HG03571 (cell line): ENCODE measurements at regions not wholly inside any gene's neighbourhood (a gene's known extent, or its start where the extent isn't known, plus 50 kb on each side); places are given as distances from the start of the nearest gene placed in this dataset.

Source experiments
- ATAC-seq: cut with Tn5 transposase; IDR thresholded peaks from one replicate; pipeline ENCODE4 v1.9.1; 2021; ENCODE audit not compliant: unreplicated experiment

DNA sequence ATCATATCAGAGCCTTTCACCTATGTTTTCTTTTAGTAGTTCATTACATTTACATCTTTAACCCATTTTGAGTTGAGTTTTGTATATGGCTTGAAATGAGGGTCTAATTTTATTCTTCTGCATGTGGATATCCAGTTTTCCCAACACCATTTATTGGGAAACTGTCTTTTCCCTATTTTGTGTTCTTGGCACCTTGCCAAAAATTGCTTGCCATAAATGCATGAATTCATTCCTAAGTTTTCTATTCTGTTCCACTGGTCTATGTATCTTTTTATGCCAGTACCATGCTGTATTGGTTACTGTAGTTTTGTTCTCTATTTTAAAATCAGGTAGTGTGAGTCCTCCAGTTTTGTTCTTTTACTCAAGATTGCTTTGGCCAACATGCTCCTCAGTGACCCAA, 144.0 kb upstream of the OBI1 start:
- no peak for ATAC-seq

DNA sequence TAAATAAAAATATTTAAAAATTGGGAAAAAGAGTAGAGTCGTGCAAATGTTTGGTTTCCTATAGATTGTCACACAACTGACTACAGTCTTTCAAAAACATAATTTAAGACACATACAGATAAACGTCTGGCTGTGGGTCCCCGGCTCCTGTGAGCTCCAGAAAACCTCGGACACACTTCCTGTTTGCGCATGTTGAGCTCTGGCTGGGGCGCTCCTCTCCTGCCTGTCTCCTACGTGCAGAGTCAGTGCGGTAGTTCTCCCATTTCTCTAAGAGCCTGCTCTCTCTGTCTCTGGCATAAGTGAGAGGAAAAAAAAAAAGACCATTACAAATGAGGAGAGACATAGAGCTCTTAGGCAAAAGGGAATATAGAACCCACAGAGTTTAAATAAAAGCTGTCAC, 128.2 kb upstream of the OBI1 start:
- ATAC-seq: no peak

DNA sequence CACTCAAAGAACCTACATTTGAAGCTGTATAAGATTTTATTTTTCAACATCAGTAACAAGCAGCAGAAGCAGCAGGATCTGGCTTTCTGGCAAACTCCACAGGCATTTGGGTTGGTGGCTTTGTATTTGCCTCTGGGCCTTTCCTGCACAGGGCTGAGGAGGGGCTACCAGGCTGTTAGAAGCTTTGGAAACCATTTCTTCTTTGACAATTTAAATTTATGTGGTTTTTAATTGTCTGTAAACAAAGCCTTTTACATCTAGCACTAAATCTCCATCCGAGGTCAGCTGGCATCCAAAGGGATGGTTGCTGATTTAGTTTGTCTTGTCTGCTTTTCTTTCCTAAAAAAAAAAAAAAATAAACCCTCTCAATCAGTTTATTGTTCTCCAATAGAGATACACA, 127.5 kb upstream of the OBI1 start:
- no peak for ATAC-seq

DNA sequence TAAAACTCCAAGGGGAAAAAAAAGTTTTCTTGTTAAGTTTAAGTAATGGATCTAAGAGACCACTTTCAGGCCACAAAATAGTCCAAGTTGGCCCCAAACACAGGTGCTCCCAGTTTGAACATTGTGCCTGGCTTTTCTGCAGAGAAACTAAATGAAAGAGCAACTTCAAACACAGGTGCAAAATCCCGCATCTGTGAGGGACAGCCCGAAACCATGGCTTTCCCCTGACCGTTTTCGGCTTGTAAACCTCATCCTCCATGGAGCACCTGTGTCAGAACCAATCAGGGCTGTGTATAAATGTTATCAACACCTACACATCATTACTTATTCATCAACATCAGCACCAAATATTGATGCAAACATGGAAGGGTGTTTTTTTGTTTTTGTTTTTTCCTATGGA, 126.8 kb upstream of the OBI1 start:
- ATAC-seq: no peak

DNA sequence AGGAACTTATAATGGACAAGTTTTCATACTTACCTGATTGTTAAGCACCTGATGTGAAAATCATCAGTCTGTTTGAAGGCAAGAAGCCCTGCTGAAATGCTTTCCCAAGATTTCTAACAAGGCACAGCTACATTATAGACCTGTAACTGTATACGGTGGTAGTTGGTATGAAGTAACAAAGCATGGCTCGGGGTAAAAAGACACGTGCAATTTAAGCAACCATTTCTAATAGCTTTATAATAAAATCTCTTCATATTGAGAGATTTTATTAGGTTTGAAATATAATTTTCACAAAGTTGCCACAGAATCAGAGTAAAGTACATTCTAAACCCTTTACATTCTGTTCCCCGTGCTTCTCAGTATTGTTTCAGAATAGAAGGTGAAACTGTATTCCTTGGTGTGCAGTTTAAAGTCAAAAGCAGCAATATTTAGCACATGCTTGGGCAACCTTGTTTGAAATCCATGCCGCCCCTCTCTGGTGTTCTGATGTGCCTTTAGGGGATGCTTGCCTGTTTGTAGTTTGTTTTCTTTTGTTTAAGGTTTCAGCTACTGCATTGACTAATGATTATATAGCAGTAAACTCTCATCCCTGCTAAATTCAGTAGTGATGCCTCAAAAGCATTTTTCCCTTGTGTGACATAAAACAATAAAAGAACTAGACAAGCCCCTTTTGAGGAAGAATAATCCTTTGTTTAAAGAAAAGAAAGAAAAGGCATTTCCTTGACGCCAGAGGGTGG, 125.2 kb upstream of the OBI1 start:
- ATAC-seq: no peak

DNA sequence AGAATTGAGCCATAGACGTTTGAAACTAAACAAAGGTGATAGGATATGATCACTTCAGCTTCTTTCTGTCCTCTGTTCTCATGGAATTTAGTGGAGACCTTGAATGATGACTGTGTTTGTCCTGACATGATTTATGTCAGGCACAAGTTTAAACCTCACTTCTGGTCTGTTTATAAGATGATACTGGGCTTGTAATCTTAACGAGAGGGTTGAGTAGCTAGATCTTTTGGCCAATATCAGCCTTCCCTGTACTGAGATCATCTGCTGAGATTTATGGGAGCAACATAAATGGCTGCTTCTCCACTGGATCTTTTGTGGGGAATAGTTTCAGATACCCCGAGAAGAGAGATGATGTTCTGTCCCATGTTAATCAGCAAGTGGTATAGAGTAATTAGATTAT, 121.8 kb upstream of the OBI1 start:
- no peak for ATAC-seq

DNA sequence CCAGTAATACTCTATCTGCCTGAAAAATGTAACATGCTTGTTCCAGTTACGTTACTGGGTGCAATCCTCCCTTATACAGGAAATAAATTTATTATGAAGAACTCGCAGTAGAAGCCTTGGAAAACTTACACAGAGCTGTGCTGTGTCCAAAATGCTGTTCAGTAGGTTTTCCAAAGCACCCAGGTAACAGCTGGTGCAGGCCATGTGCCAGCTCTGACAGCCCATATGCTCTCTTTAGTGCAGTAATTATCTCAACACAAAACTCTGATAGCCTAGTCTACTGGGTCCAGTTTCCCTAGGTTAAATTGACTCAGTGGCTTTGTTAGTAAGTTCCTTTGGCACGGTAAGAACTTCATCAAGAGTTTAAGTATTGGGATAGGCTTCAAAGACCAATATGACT, 120.7 kb upstream of the OBI1 start:
- ATAC-seq: no peak

DNA sequence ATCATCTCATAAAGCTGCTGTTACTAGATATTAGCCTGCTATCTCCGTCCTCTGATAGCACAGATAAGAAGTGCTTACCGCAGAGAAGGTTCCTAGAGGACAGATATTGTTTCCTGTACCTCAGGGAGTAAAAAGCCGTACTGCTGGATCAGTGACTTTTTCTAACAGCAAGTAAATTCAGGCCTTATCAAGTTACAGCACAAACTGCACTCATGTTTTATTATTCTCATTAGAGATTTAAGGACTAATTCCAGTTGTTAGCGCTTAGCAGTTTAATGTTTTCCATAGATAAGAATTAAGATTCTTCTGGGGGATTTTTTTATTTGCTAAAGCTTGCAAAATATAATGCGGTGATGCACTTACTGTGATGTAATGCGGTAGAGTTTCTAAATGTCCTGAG, 119.0 kb upstream of the OBI1 start:
- ATAC-seq: no peak

DNA sequence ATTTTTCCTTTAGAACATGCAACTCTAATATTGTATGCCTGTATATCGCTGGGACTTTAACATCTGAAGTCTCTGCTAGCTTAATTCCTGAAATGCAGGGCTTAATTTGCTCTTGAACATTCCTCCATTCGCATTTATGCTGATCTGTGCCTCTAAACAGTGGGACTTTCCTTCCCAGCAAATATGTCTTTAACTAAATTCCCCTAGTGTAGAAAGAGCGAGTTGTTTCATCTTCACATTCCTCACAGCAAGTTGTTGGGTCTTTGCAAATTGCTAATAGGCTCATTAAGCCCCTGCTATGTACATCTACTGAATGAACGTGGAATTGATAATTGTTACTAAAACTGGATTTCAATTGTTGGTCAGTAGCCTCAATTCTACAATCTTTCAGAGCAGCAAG, 118.4 kb upstream of the OBI1 start:
- no peak for ATAC-seq

DNA sequence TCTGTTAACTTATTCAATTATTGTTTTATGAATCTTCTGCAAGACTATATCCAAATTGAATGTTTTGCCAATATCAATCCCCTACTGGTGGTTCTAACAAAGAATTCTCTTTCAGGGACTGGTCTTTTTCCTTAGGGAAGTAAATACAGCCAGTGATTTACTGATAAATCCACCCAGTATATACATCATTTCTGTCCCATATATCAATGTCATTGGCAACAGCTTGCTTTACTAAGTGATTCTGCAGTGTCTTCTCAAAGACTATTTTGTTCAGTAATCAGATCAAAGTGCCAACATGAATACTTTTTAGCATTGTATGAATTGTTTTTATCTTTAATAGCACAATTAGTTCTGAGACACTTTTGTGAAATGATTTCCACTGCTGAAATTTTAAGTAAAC, 114.0 kb upstream of the OBI1 start:
- no peak for ATAC-seq

DNA sequence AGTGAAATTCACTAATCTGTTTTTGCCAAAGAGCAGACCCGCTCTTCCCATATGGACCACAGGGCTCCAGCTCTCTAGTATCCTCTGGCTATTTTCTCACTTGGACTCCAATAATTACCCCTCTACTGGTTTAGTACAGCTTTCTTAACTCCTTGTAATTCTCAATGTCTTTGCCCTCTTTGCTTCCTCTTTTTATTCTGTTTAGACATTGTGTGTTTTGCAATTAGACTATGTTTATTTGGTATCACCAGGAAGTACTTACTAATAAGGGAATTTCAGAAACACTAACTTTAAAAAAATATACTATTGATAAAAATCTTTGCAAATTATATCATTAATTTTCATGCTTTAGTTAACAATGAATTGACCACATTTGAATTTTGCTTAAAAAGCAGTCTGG, 111.6 kb upstream of the OBI1 start:
- ATAC-seq: no peak

DNA sequence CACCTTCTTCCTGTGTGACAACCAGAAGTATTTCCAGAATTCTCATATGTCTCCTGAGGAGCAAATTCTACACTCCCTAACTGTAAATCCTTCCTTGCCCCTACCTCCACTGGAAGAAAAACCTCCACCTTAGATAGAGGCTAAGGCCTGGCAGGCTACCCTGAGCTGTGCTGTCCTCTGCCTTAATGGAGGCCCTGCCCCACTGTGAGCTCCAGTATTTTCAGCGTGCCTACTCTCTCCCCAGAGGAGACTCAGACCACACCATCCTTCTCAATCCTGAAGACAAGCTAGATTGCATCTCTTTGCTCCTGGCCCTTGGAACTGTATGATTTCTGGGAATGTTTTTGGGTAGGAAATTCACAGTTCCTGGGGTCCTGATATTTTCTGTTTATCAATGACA, 110.0 kb upstream of the OBI1 start:
- ATAC-seq: no peak

DNA sequence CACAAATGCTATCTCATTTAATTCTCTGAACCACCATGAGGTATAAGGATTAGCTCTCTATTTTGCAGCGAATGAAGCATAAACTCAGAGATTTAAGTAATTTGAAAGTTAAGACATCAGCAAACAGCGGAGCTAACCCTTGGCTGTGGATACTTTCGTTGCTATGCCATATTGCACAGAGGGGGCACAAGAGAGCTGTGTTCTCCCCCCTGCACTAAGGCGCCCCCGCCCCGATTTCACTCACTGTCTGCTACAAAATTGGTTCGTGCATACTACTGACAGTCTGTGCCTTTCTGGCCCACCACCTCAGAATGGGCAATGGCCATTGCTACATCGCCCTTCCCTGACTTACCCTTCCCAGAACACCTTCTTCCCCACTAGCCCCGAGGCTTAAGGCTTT, 105.7 kb upstream of the OBI1 start:
- ATAC-seq: no peak

DNA sequence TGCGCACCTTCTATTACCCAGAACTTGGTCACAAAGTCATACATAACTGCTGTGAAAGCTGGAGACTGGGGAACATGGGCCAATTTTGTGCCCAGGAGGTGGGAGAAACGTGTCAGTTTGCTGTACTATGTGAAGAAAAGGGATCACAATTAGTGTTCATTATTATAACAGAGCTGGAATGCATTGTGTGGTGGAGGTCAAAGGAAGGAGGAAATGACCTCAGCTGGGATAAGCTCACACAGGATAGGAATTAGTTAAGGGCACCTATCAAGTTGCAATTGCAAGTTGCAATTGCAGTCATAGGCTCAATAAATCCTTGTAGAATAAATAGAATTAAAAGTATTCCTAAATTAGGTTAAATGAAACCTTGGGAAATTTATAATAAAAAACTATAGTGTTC, 103.9 kb upstream of the OBI1 start:
- ATAC-seq: no peak

DNA sequence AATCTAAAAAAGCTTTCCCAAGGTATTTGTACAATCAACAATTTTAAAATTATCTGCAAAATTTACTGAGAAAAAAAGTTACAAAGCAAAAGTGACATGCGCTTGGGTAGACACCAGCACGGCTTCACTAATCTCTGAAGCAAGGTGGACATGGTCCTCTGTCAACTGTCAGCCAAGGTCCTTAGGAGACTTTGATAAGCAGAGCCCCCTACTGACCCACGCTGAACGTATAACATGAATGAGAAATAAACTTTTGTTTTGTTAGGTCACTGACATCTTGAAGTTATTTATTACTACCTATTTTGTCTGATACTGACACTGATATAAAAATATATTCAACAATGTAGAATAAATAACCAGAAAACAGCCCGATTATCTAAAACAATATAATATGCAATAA, 100.7 kb upstream of the OBI1 start:
- ATAC-seq: no peak

DNA sequence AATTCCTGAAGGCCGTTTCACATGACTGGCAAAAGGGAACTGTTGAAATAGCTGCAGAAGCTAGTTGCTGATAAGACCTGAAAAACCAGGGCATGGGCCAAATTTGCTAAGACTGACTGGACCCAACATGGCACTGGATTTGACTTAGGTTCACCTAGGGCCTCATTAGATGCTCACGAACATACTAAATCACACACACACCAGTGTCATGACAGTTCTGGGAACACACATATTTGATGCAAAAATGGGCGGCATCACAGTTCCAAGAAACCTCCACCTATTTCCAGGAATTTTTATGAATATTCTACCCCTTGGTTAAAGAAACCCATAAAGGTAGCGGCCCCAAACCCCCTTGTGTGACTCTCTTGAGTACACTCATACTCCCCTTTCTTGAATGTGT, 99.6 kb upstream of the OBI1 start:
- ATAC-seq: no peak

DNA sequence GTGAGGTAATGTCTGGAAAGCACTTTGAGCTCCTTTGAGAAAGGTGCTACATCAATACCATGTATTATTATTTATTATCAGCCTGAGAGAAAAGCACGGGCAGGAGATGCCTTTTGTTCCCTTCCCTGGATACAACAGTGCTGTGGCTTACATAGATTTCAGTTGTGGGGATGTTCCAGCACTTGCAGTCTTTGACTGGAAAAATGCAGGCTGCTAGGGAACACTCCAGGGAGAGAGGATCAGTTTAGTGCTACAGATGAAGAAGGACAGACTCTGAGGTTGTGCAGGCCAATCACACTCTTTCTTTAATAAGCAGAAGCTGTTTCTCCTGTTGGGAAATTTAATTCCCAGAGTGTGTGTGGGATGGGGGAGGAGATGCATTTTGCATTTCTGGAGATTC, 94.5 kb upstream of the OBI1 start:
- no peak for ATAC-seq

DNA sequence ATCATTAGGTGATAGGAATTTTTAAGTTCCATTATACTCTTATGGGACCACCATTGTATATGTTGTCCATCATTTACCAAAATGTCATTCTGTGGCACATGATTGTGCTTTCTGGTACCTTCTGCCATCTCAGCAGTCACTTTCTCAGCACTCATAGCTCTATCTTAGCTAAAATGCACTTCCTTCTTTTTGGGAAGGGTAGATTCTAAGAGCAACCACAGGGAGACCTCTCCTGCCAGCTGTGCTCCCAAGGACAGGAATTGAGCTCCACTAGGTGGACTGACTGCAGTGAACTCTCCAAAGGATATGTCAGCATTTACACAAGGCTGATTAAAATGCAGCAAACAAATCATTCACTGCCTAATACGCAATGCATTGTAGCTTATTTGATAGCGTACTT, 91.8 kb upstream of the OBI1 start:
- ATAC-seq: no peak

DNA sequence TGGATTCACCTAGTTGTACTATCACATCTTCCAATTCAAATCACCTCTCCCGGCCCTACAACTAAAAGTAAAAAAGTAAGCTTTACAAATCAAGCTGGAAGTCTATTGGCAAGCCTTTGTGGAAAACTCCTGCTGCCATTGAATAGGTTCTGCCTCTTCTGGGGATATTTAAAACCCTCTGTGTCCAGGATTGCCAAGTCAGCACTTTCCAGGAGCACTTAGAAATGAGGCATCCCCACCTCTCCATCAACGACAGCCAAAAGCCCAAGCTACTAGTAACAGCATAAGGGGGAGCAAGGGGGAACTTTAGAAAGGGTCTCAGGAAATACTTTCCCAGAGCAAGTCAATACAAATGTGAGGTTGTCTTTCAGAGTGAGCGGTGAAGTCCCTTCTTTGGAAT, 85.0 kb upstream of the OBI1 start:
- no peak for ATAC-seq

DNA sequence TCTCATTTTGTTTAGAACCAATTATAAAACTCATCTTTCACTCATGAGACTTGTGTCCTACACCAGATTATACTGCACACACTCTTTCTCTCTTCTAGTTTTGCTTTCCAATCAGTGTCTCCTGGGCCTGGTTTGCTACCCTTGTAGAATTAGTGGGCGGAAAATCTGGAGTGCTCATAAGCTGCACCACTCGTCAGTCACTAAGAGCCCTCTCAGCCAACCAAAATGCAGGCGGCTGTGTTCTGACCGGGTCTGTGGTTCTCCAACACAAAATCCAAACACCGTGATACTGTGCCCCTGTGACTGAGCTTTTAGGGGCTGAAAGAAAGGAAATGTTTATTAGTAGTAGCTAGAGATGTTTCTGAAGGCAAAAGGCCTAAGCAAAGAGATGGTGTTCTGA, 83.7 kb upstream of the OBI1 start:
- no peak for ATAC-seq

DNA sequence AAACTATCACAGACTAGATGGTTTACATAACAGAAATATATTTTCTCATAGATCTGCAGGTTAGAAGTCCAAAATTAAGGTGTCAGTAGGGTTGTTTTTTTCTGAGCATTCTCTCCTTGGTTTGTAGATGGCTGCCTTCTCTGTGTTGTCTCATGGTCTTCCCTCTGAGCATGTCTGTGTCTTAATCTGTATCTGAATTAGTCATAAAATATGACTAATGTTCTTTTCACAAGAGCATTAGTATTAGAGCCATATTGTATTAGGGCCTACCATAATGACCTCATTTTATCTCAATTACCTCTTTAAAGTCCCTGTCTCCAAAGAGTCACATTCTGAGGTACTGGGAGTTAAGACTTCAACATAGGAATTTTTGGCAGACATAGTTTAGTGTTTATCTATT, 77.2 kb upstream of the OBI1 start:
- ATAC-seq: no peak

DNA sequence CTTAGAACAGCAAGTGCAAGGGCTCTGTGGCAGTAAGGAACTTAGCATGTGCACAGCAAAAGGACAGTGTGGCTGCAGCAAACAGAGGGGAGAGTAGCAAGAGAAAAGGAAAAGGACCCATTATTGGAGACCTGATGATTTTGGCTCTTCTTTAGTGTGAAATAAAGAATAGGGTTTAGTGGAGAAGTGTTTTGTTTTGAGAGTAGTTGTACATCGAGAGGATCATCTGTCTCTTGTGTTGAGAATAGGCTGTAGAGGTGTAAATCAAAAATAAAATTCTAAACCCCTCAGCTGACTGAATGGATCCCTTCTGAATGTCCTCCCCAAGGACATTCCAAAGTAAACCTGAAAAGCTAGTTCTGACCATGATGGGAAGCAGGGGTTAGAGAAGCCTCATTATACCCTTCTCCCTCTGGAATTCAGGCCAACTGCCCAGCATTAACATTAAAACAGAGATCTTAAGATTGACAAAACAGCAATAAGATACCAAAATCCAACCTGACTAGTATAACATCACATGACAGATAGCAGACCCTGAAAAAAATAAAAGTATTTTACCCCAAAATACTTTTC, 73.6 kb upstream of the OBI1 start:
- ATAC-seq: no peak

DNA sequence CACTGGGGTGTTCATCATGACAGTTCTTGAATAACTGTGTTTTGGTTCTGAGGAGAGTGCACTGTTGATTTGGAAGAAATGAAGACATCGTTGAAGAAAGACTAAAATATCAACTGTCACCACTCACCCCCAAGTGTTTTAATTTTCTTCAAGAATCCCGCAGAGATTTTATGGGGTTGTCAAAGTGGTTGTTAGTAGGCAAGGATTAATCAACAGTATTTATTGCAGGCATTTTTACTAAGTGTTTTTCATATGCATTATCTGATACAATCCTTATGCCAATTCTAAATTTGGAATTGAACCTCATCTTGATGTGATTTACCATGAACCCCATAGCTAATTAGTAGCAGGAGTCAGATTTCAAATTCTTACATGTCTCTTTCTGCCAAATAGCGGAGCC, 63.7 kb upstream of the OBI1 start:
- ATAC-seq: no peak
